IMR-90 (cell line): ENCODE measurements at regions not wholly inside any gene's neighbourhood (a gene's known extent, or its start where the extent isn't known, plus 50 kb on each side); places are given as distances from the start of the nearest gene placed in this dataset.

Source experiments
- BHLHE40 ChIP-seq: fragments of 150-350 bp; IDR thresholded peaks from 2 replicates; pipeline ENCODE4 v1.6.1; 2016; ENCODE audit warnings: mild to moderate bottlenecking, low read depth, low read length
- CEBPB ChIP-seq: IDR thresholded peaks from 2 replicates; pipeline ENCODE4 v1.6.1; 2012; ENCODE audit warnings: low read depth, low read length, improper control_type of control experiment
- CHD1 ChIP-seq: IDR thresholded peaks from 2 replicates; pipeline ENCODE4 v1.6.1; 2012; ENCODE audit warnings: low read depth, low read length, improper control_type of control experiment
- MAFK ChIP-seq: IDR thresholded peaks from 2 replicates; pipeline ENCODE4 v1.6.1; 2012; ENCODE audit warnings: low read depth, low read length, improper control_type of control experiment
- MAZ ChIP-seq: IDR thresholded peaks from 2 replicates; pipeline ENCODE4 v1.6.1; 2012; ENCODE audit warnings: low read depth, mild to moderate bottlenecking, low read length, improper control_type of control experiment, moderate library complexity, borderline replicate concordance
- POLR2A ChIP-seq: IDR thresholded peaks from 2 replicates; pipeline ENCODE4 v1.6.1; 2012; ENCODE audit warnings: mild to moderate bottlenecking, low read depth, low read length
- RFX5 ChIP-seq: IDR thresholded peaks from 2 replicates; pipeline ENCODE4 v1.8.0; 2012; ENCODE audit warnings: low read depth, mild to moderate bottlenecking, low read length, moderate library complexity
- TF ChIP-seq, protein P1 (sequence below): fragments of 150-350 bp; IDR thresholded peaks from 2 replicates; pipeline ENCODE4 v1.6.1; 2016; ENCODE audit warnings: low read depth, mild to moderate bottlenecking, low read length, moderate library complexity, borderline replicate concordance
- TF ChIP-seq, protein P2 (sequence below): conservative IDR thresholded peaks from 2 replicates; pipeline ENCODE4 v1.5.1; 2012; ENCODE audit warnings: mild to moderate bottlenecking, low read depth, low read length, improper control_type of control experiment

DNA sequence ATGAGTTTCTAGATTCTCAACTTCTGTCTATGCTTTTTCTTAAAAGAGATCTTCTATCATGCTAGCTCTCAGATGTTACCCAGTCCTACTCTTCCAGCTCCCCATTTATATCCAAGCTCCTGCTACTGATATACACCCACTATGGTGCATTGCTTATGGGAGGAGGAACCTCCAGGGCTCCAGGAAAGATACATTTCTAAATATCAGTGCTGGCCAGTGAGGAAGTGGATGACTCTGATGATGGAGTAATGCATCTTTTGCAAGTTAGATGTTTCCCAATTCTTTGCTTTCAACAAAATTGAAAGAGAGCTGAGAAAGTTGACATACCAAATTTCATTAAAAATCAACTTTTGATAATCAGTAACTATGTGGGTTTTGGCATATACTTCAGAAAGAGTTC, 105.7 kb upstream of the RESF1 start:
- TF ChIP-seq, protein P1, sequence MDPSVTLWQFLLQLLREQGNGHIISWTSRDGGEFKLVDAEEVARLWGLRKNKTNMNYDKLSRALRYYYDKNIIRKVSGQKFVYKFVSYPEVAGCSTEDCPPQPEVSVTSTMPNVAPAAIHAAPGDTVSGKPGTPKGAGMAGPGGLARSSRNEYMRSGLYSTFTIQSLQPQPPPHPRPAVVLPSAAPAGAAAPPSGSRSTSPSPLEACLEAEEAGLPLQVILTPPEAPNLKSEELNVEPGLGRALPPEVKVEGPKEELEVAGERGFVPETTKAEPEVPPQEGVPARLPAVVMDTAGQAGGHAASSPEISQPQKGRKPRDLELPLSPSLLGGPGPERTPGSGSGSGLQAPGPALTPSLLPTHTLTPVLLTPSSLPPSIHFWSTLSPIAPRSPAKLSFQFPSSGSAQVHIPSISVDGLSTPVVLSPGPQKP = no peak
- TF ChIP-seq, protein P2, sequence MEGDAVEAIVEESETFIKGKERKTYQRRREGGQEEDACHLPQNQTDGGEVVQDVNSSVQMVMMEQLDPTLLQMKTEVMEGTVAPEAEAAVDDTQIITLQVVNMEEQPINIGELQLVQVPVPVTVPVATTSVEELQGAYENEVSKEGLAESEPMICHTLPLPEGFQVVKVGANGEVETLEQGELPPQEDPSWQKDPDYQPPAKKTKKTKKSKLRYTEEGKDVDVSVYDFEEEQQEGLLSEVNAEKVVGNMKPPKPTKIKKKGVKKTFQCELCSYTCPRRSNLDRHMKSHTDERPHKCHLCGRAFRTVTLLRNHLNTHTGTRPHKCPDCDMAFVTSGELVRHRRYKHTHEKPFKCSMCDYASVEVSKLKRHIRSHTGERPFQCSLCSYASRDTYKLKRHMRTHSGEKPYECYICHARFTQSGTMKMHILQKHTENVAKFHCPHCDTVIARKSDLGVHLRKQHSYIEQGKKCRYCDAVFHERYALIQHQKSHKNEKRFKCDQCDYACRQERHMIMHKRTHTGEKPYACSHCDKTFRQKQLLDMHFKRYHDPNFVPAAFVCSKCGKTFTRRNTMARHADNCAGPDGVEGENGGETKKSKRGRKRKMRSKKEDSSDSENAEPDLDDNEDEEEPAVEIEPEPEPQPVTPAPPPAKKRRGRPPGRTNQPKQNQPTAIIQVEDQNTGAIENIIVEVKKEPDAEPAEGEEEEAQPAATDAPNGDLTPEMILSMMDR = no peak
- TF ChIP-seq BHLHE40 = no peak
- TF ChIP-seq CHD1 = no peak
- no peak for TF ChIP-seq POLR2A
- no peak for TF ChIP-seq CEBPB
- no peak for TF ChIP-seq MAZ
- no peak for TF ChIP-seq MAFK
- TF ChIP-seq RFX5 = no peak
